B cell (primary cell): ENCODE measurements at regions not wholly inside any gene's neighbourhood (a gene's known extent, or its start where the extent isn't known, plus 50 kb on each side); places are given as distances from the start of the nearest gene placed in this dataset.

Experiments used
- ATAC-seq: fragments of 200-7000 bp; cut with Tn5 transposase; one replicate; pipeline ENCODE4 v1.10.0; 2021; ENCODE audit warnings: low read depth, mild to moderate bottlenecking, moderate number of reproducible peaks, moderate library complexity
- CTCF ChIA-PET: fragments of 350-600 bp; sonication (Branson Sonifier 250); formaldehyde crosslinking; loops from one replicate; lab custom pipeline; 2021; ENCODE audit warnings: antibody characterized with exemption, inconsistent platforms; lab: Charles Lee
- POLR2A ChIA-PET: fragments of 350-600 bp; sonication (Branson Sonifier 250); formaldehyde crosslinking; loops from one replicate; lab custom pipeline; 2021; ENCODE audit warnings: antibody characterized with exemption; lab: Charles Lee
- DNase-seq: peaks from one replicate; pipeline ENCODE4 v3.0.0; 2013
- H2AFZ ChIP-seq: 2 replicates; pipeline ENCODE4 v1.6.1; 2012; ENCODE audit warnings: mild to moderate bottlenecking, low read depth, low read length; ENCODE audit not compliant: insufficient read depth, poor library complexity, severe bottlenecking
- H3K27ac ChIP-seq, 2 donors: 1 replicate in 1 of 2; 2 replicates in 1 of 2; pipeline ENCODE4 v1.5.1; 2012 to 2013; ENCODE audit warnings: low read length in 2 of 2, mild to moderate bottlenecking in 2 of 2, moderate library complexity in 1 of 2
- H3K27me3 ChIP-seq, 4 experiments: fragments of 200-600 bp in 1 of 4; sonication (generic) in 1 of 4; replicated peaks in 1 of 4; 1 replicate in 2 of 4; 2 replicates in 2 of 4; pipeline versions ENCODE4 v1.6.1 to v1.7.0; 2013 to 2016; ENCODE audit warnings: low read length in 3 of 4, mild to moderate bottlenecking in 2 of 4, mixed read lengths in 1 of 4, moderate library complexity in 1 of 4; ENCODE audit not compliant: insufficient read depth in 4 of 4, control insufficient read depth in 3 of 4; ENCODE audit errors: control extremely low read depth in 1 of 4
- H3K36me3 ChIP-seq, 2 experiments: replicated peaks in 1 of 2; 1 replicate in 1 of 2; 2 replicates in 1 of 2; pipeline versions ENCODE4 v1.6.1 to v1.7.1; 2013; ENCODE audit warnings: low read length in 1 of 2; ENCODE audit not compliant: insufficient read depth in 2 of 2, control insufficient read depth in 1 of 2; ENCODE audit errors: control extremely low read depth in 1 of 2, extremely low read depth in 1 of 2
- H3K4me1 ChIP-seq, 2 donors: fragments of 200-600 bp in 1 of 2; sonication (generic) in 1 of 2; 1 replicate in 1 of 2; 2 replicates in 1 of 2; pipeline versions ENCODE4 v1.5.1 to v1.6.1; 2013 to 2017; ENCODE audit warnings: low read length in 2 of 2; ENCODE audit not compliant: control insufficient read depth in 2 of 2, insufficient read depth in 2 of 2
- H3K4me2 ChIP-seq: replicated peaks from 2 replicates; pipeline ENCODE3; 2012; ENCODE audit warnings: mild to moderate bottlenecking, low read depth, low read length; ENCODE audit not compliant: poor library complexity, severe bottlenecking
- H3K4me3 ChIP-seq, 5 experiments: fragments of 200-600 bp in 1 of 5; sonication (generic) in 1 of 5; 1 replicate in 3 of 5; 2 replicates in 2 of 5; pipeline versions ENCODE4 v1.5.1 to v1.7.0; 2011 to 2016; ENCODE audit warnings: low read length in 4 of 5, mild to moderate bottlenecking in 4 of 5, low read depth in 2 of 5, control low read depth in 1 of 5, moderate library complexity in 1 of 5; ENCODE audit not compliant: insufficient read depth in 1 of 5; ENCODE audit errors: control extremely low read depth in 1 of 5, extremely low read depth in 1 of 5
- H3K79me2 ChIP-seq: fragments of 200-600 bp; sonication (generic); one replicate; pipeline ENCODE4 v1.6.0; 2016; ENCODE audit warnings: low read length; ENCODE audit not compliant: control insufficient read depth, insufficient read depth
- H3K9ac ChIP-seq: fragments of 200-600 bp; sonication (generic); 2 replicates; pipeline ENCODE4 v1.6.1; 2017; ENCODE audit warnings: mild to moderate bottlenecking, low read length, moderate library complexity
- H3K9me3 ChIP-seq, 3 donors: one replicate each; pipeline versions ENCODE4 v1.6.1 to v1.7.1; 2013; ENCODE audit warnings: low read length in 2 of 3; ENCODE audit not compliant: control insufficient read depth in 2 of 3, insufficient read depth in 1 of 3; ENCODE audit errors: control extremely low read depth in 1 of 3
- H4K20me1 ChIP-seq: 2 replicates; pipeline ENCODE4 v1.6.0; 2012; ENCODE audit warnings: mild to moderate bottlenecking, low read length; ENCODE audit not compliant: insufficient read depth, control insufficient read depth, poor library complexity, severe bottlenecking
- H3K27ac Mint-ChIP-seq: one replicate; pipeline ENCODE4 v1.8.0; 2021; ENCODE audit warnings: mixed read lengths
- H3K27me3 Mint-ChIP-seq: one replicate; pipeline ENCODE4 v1.8.0; 2021; ENCODE audit warnings: mixed read lengths
- H3K4me1 Mint-ChIP-seq: one replicate; pipeline ENCODE4 v1.8.0; 2021; ENCODE audit warnings: mixed read lengths
- H3K4me3 Mint-ChIP-seq: one replicate; pipeline ENCODE4 v1.8.0; 2021; ENCODE audit warnings: mixed read lengths
- H3K9me3 Mint-ChIP-seq: one replicate; pipeline ENCODE4 v1.8.0; 2022; ENCODE audit warnings: mixed read lengths; ENCODE audit not compliant: insufficient read depth
- EZH2 ChIP-seq: IDR thresholded peaks from 2 replicates; pipeline ENCODE4 v1.6.1; 2012; ENCODE audit warnings: borderline replicate concordance, low read depth, mild to moderate bottlenecking, moderate library complexity, low read length; ENCODE audit not compliant: insufficient read depth, poor library complexity, severe bottlenecking
- WGBS: methylation state at CpG from one replicate; pipeline ENCODE4 v1.1.5; 2013; ENCODE audit warnings: missing lambda C conversion rate; ENCODE audit not compliant: insufficient coverage; 5-methylcytosine and 5-hydroxymethylcytosine counted together
- intact Hi-C: fragments of 100-400 bp; cut with micrococcal nuclease; formaldehyde crosslinking; loops from one replicate; pipeline ENCODE4 v1.10.0; 2022
- TF ChIP-seq, protein P1 (sequence below): fragments of 200-600 bp; IDR thresholded peaks from one replicate; pipeline ENCODE4 v1.8.0; 2022; ENCODE audit warnings: antibody characterized with exemption, mild to moderate bottlenecking

DNA sequence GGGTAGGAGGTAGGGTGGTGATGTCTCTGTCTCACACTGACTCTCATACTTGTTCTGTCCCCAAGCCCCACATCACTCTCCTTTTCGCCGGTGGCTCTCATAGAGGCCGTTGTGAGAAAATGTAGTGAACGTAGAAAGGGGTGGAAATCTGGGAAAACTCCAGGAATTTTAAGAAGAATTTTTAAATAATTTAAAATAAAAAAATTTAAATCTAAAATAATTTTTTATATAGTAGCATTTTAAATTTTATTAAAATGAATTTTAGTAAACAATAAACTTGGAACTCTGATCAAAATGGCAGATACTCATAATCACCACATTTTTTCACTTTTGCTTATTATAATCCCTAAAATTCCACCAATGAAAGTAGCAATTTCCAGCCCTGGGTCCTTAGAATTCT is 473.6 kb upstream of the ZFHX3 start:
- POLR2A ChIA-PET = no interaction called here
- Mint-ChIP-seq H3K27me3 (no peaks in the 10 kb centered on the region), H3K9me3 (peaks cover 2% of the 10 kb centered on the region), H3K4me3 (no peak overlapping the region), H3K4me1 (no peaks in the 10 kb centered on the region), H3K27ac (no peak overlapping the region)
- H4K20me1 ChIP-seq = no peaks in the 10 kb centered on the region
- no peak overlapping the region for H3K4me2 ChIP-seq
- ATAC-seq (no peak), DNase-seq (no peak)
- no peaks in the 10 kb centered on the region for H3K4me1 ChIP-seq
- no peak overlapping the region for H2AFZ ChIP-seq
- no peaks in the 10 kb centered on the region for H3K9me3 ChIP-seq
- CTCF ChIA-PET = no interaction called here
- no peak overlapping the region for H3K27ac ChIP-seq
- intact Hi-C loops = no loop called here
- H3K36me3 ChIP-seq = no peaks in the 10 kb centered on the region
- peaks cover 0 to 3% (median 0%) of the 10 kb centered on the region in 4 experiments for H3K27me3 ChIP-seq
- H3K9ac ChIP-seq = no peak overlapping the region
- no peaks in the 10 kb centered on the region for H3K79me2 ChIP-seq
- no CpG with 5 or more reads among the region's 4 CpGs for WGBS
- no peak for TF ChIP-seq EZH2
- TF ChIP-seq, protein P1, sequence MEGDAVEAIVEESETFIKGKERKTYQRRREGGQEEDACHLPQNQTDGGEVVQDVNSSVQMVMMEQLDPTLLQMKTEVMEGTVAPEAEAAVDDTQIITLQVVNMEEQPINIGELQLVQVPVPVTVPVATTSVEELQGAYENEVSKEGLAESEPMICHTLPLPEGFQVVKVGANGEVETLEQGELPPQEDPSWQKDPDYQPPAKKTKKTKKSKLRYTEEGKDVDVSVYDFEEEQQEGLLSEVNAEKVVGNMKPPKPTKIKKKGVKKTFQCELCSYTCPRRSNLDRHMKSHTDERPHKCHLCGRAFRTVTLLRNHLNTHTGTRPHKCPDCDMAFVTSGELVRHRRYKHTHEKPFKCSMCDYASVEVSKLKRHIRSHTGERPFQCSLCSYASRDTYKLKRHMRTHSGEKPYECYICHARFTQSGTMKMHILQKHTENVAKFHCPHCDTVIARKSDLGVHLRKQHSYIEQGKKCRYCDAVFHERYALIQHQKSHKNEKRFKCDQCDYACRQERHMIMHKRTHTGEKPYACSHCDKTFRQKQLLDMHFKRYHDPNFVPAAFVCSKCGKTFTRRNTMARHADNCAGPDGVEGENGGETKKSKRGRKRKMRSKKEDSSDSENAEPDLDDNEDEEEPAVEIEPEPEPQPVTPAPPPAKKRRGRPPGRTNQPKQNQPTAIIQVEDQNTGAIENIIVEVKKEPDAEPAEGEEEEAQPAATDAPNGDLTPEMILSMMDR = no peak
- no peak overlapping the region for H3K4me3 ChIP-seq

- Mint-ChIP-seq H3K27me3 (peaks cover 2% of the 10 kb centered on the region), H3K9me3 (peaks cover 2% of the 10 kb centered on the region), H3K27ac (no peak overlapping the region), H3K4me1 (no peaks in the 10 kb centered on the region), H3K4me3 (no peak overlapping the region)
- ChIA-PET POLR2A (no interaction called here), CTCF (no interaction called here)
- intact Hi-C loops = no loop called here
- Histone ChIP-seq H3K27ac (no peak overlapping the region), H3K79me2 (no peaks in the 10 kb centered on the region), H3K4me2 (no peak overlapping the region), H2AFZ (no peak overlapping the region), H3K9ac (no peak overlapping the region), H3K4me1 (no peaks in the 10 kb centered on the region), H4K20me1 (no peaks in the 10 kb centered on the region), H3K36me3 (no peaks in the 10 kb centered on the region), H3K4me3 (no peak overlapping the region), H3K27me3 (no peaks in the 10 kb centered on the region), H3K9me3 (no peaks in the 10 kb centered on the region)
- DNase-seq (no peak), ATAC-seq (no peak)
- no peak for TF ChIP-seq EZH2
- TF ChIP-seq, protein P1 = no peak
- 100% methylated on average over 2 of the region's 4 CpGs for WGBS
Measured at GRCh38 chr16:73515616-73516015, 467.7 kb upstream of the ZFHX3 start.
